B cell (primary cell): ENCODE measurements at regions not wholly inside any gene's neighbourhood (a gene's known extent, or its start where the extent isn't known, plus 50 kb on each side); places are given as distances from the start of the nearest gene placed in this dataset.
"Not testable (repeated sequence)": the region's sequence is repeated elsewhere in the genome, so short reads cannot be mapped to it uniquely, and the experiment has no call there.

ENCODE experiments used
- ATAC-seq: fragments of 200-7000 bp; cut with Tn5 transposase; one replicate; pipeline ENCODE4 v1.10.0; 2021; ENCODE audit warnings: low read depth, mild to moderate bottlenecking, moderate number of reproducible peaks, moderate library complexity
- CTCF ChIA-PET: fragments of 350-600 bp; sonication (Branson Sonifier 250); formaldehyde crosslinking; loops from one replicate; lab custom pipeline; 2021; ENCODE audit warnings: antibody characterized with exemption, inconsistent platforms; lab: Charles Lee
- POLR2A ChIA-PET: fragments of 350-600 bp; sonication (Branson Sonifier 250); formaldehyde crosslinking; loops from one replicate; lab custom pipeline; 2021; ENCODE audit warnings: antibody characterized with exemption; lab: Charles Lee
- DNase-seq: peaks from one replicate; pipeline ENCODE4 v3.0.0; 2013
- H2AFZ ChIP-seq: 2 replicates; pipeline ENCODE4 v1.6.1; 2012; ENCODE audit warnings: mild to moderate bottlenecking, low read depth, low read length; ENCODE audit not compliant: insufficient read depth, poor library complexity, severe bottlenecking
- H3K27ac ChIP-seq, 2 donors: 1 replicate in 1 of 2; 2 replicates in 1 of 2; pipeline ENCODE4 v1.5.1; 2012 to 2013; ENCODE audit warnings: low read length in 2 of 2, mild to moderate bottlenecking in 2 of 2, moderate library complexity in 1 of 2
- H3K27me3 ChIP-seq, 4 experiments: fragments of 200-600 bp in 1 of 4; sonication (generic) in 1 of 4; replicated peaks in 1 of 4; 1 replicate in 2 of 4; 2 replicates in 2 of 4; pipeline versions ENCODE4 v1.6.1 to v1.7.0; 2013 to 2016; ENCODE audit warnings: low read length in 3 of 4, mild to moderate bottlenecking in 2 of 4, mixed read lengths in 1 of 4, moderate library complexity in 1 of 4; ENCODE audit not compliant: insufficient read depth in 4 of 4, control insufficient read depth in 3 of 4; ENCODE audit errors: control extremely low read depth in 1 of 4
- H3K36me3 ChIP-seq, 2 experiments: replicated peaks in 1 of 2; 1 replicate in 1 of 2; 2 replicates in 1 of 2; pipeline versions ENCODE4 v1.6.1 to v1.7.1; 2013; ENCODE audit warnings: low read length in 1 of 2; ENCODE audit not compliant: insufficient read depth in 2 of 2, control insufficient read depth in 1 of 2; ENCODE audit errors: control extremely low read depth in 1 of 2, extremely low read depth in 1 of 2
- H3K4me1 ChIP-seq, 2 donors: fragments of 200-600 bp in 1 of 2; sonication (generic) in 1 of 2; 1 replicate in 1 of 2; 2 replicates in 1 of 2; pipeline versions ENCODE4 v1.5.1 to v1.6.1; 2013 to 2017; ENCODE audit warnings: low read length in 2 of 2; ENCODE audit not compliant: control insufficient read depth in 2 of 2, insufficient read depth in 2 of 2
- H3K4me2 ChIP-seq: replicated peaks from 2 replicates; pipeline ENCODE3; 2012; ENCODE audit warnings: mild to moderate bottlenecking, low read depth, low read length; ENCODE audit not compliant: poor library complexity, severe bottlenecking
- H3K4me3 ChIP-seq, 5 experiments: fragments of 200-600 bp in 1 of 5; sonication (generic) in 1 of 5; 1 replicate in 3 of 5; 2 replicates in 2 of 5; pipeline versions ENCODE4 v1.5.1 to v1.7.0; 2011 to 2016; ENCODE audit warnings: low read length in 4 of 5, mild to moderate bottlenecking in 4 of 5, low read depth in 2 of 5, control low read depth in 1 of 5, moderate library complexity in 1 of 5; ENCODE audit not compliant: insufficient read depth in 1 of 5; ENCODE audit errors: control extremely low read depth in 1 of 5, extremely low read depth in 1 of 5
- H3K79me2 ChIP-seq: fragments of 200-600 bp; sonication (generic); one replicate; pipeline ENCODE4 v1.6.0; 2016; ENCODE audit warnings: low read length; ENCODE audit not compliant: control insufficient read depth, insufficient read depth
- H3K9ac ChIP-seq: fragments of 200-600 bp; sonication (generic); 2 replicates; pipeline ENCODE4 v1.6.1; 2017; ENCODE audit warnings: mild to moderate bottlenecking, low read length, moderate library complexity
- H3K9me3 ChIP-seq, 3 donors: one replicate each; pipeline versions ENCODE4 v1.6.1 to v1.7.1; 2013; ENCODE audit warnings: low read length in 2 of 3; ENCODE audit not compliant: control insufficient read depth in 2 of 3, insufficient read depth in 1 of 3; ENCODE audit errors: control extremely low read depth in 1 of 3
- H4K20me1 ChIP-seq: 2 replicates; pipeline ENCODE4 v1.6.0; 2012; ENCODE audit warnings: mild to moderate bottlenecking, low read length; ENCODE audit not compliant: insufficient read depth, control insufficient read depth, poor library complexity, severe bottlenecking
- H3K27ac Mint-ChIP-seq: one replicate; pipeline ENCODE4 v1.8.0; 2021; ENCODE audit warnings: mixed read lengths
- H3K27me3 Mint-ChIP-seq: one replicate; pipeline ENCODE4 v1.8.0; 2021; ENCODE audit warnings: mixed read lengths
- H3K4me1 Mint-ChIP-seq: one replicate; pipeline ENCODE4 v1.8.0; 2021; ENCODE audit warnings: mixed read lengths
- H3K4me3 Mint-ChIP-seq: one replicate; pipeline ENCODE4 v1.8.0; 2021; ENCODE audit warnings: mixed read lengths
- H3K9me3 Mint-ChIP-seq: one replicate; pipeline ENCODE4 v1.8.0; 2022; ENCODE audit warnings: mixed read lengths; ENCODE audit not compliant: insufficient read depth
- WGBS: methylation state at CpG from one replicate; pipeline ENCODE4 v1.1.5; 2013; ENCODE audit warnings: missing lambda C conversion rate; ENCODE audit not compliant: insufficient coverage; 5-methylcytosine and 5-hydroxymethylcytosine counted together
- intact Hi-C: fragments of 100-400 bp; cut with micrococcal nuclease; formaldehyde crosslinking; loops from one replicate; pipeline ENCODE4 v1.10.0; 2022

DNA sequence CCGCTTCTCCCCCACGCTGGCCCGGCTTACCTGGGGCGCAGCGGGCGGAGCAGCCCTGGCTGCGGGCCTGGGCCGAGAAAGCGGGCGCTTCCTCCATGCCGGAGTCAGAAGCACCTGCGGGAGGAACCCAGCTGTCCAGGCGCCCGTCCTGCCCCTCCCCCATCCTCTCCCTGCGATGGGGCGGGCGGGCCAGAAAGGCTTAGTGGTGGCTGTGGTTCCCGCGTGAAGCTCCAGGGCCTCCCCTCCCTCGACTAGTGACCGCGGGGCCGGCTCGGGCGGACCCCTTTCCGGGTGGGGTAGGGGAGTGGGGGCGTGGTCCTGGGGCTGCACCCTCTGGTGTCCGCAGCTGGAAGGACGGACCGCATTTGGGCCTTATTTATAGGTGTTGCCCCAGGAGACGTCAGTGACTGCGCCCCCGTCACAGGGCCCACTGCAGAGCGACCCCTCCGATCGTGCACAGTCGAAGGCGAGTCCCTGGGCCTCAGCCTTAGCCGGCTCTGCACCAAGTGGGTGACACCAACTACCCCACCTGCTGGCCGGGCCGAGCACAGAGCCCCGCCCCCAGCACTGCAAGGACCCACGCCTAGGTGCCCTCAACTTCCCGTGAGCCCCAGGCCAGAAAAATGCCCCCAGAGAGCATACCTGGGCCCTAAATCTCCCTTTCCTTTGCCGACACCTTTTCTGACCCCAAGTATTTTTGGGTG, 302.7 kb downstream of the CCDC74A start:
- H3K27ac Mint-ChIP-seq, H3K27ac ChIP-seq, H2AFZ ChIP-seq, H3K27me3 ChIP-seq, CTCF ChIA-PET, H3K4me2 ChIP-seq, DNase-seq, H3K27me3 Mint-ChIP-seq, H3K9me3 Mint-ChIP-seq, H4K20me1 ChIP-seq, H3K36me3 ChIP-seq, POLR2A ChIA-PET, ATAC-seq, H3K9ac ChIP-seq, H3K4me3 Mint-ChIP-seq, intact Hi-C loops, H3K4me3 ChIP-seq, H3K4me1 ChIP-seq, H3K4me1 Mint-ChIP-seq, H3K79me2 ChIP-seq: not testable (repeated sequence)
- H3K9me3 ChIP-seq: peaks cover 0 to 19% (median 0%) of the 10 kb centered on the region in 3 donors
- WGBS: 72% methylated on average over 18 of the region's 45 CpGs

DNA sequence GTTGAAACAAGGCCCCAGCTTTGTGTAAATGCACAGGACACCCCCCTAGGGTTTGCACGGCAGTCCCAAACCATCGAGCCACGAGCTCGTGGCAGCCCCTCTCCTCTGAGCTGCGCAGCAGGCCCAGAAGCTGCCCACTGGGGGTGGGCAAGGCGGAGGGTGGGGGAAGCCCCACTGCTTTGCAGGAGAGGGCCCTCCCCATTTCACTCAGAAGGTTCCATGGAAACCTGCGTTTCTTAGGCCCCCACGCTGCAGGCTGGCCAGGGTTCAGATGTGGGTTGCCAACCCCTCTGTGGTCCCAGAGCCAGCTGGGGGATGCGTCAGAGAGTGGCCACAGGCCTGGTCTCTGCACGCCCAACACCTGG, 303.2 kb downstream of the CCDC74A start:
- intact Hi-C loops, H3K4me1 ChIP-seq, H3K27me3 ChIP-seq, CTCF ChIA-PET, ATAC-seq, DNase-seq, H3K27ac ChIP-seq, H3K27ac Mint-ChIP-seq, H3K4me3 Mint-ChIP-seq, H3K27me3 Mint-ChIP-seq, H3K4me3 ChIP-seq, POLR2A ChIA-PET, H2AFZ ChIP-seq, H3K79me2 ChIP-seq, H4K20me1 ChIP-seq, H3K9ac ChIP-seq, H3K4me2 ChIP-seq, H3K4me1 Mint-ChIP-seq, H3K9me3 Mint-ChIP-seq, H3K36me3 ChIP-seq: not testable (repeated sequence)
- H3K9me3 ChIP-seq: peaks cover 0 to 19% (median 0%) of the 10 kb centered on the region in 3 donors
- WGBS: 97% methylated on average over 6 of the region's 10 CpGs

DNA sequence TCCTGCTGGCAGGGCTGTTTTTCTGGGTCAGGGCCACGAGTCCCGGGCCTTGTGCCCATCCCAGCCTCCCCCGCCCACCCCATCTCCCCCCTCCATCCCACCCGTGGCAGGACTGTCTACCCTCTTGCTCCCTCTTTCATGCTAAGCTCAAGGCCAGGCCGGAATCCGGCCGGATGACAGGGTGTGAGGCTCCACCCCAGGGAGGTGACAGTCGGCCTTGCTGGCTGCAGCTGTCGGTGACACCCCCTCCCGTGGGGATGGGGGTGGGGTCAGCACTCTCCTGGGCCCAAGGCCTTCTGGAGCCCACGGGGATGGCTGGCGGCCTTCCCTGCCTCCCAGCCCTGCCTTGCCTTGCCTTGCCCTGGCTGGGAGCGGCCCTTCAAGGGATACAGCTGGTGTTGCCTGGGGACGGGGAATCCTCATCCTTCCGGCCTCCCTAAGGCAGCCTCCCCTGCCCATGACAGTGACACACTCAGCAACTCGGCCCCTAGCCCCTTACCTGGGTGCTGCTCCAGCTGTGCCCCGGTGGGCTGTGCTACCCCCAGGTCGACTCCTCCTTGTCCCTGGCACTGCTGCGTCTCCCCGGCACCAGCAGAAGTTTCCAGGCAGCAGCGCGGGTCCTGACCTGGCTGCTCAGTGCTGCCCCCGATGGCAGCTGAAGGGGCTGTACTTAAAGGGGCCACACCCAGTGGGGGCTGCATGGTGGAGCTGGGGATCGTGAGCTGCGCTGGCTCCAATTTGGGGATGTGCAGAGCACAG, 303.9 kb downstream of the CCDC74A start:
- H3K79me2 ChIP-seq, CTCF ChIA-PET, intact Hi-C loops, H3K36me3 ChIP-seq, H3K27ac ChIP-seq, H3K27me3 ChIP-seq, H3K4me1 ChIP-seq, H3K4me2 ChIP-seq, DNase-seq, H3K27ac Mint-ChIP-seq, H3K27me3 Mint-ChIP-seq, POLR2A ChIA-PET, H3K4me3 Mint-ChIP-seq, H3K9me3 Mint-ChIP-seq, H3K4me1 Mint-ChIP-seq, H4K20me1 ChIP-seq, H3K4me3 ChIP-seq, H3K9ac ChIP-seq, H2AFZ ChIP-seq: not testable (repeated sequence)
- ATAC-seq: peak; percentile 54
- peaks cover 0 to 19% (median 0%) of the 10 kb centered on the region in 3 donors for H3K9me3 ChIP-seq
- 90% methylated on average over 10 of the region's 25 CpGs for whole genome bisulfite sequencing

DNA sequence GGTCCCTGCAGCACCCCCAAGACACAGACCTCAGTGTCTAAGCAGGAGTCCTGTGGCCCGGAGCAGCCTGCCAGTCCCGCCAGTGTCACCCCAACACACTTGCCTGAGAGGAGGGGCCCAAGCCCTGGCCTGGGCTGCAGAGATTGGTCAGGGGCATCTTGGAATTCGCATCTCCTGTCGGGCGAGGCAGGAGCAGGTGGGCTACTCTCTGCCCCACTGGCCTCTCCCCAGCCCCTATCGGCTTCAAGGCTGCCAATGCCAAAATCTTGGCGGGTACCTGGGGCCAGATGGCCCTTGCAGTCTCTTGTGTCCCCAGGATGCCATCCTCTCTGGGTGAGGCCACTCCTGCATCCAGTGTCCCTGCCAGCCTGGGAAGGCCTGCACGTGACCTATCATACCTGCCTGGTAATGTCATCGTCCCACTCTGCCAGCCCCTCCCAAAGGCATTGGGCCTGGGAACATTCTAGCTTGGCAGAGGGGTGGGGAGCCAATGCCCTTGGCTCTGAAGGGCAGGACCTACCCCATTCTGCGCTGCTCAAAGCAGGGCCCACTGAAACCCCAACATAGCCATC, 304.6 kb downstream of the CCDC74A start:
- H3K27me3 ChIP-seq, H3K4me1 Mint-ChIP-seq, H3K4me3 Mint-ChIP-seq, ATAC-seq, H3K4me1 ChIP-seq, H4K20me1 ChIP-seq, H3K4me3 ChIP-seq, POLR2A ChIA-PET, H3K79me2 ChIP-seq, H3K27ac Mint-ChIP-seq, intact Hi-C loops, H3K27me3 Mint-ChIP-seq, CTCF ChIA-PET, DNase-seq, H3K36me3 ChIP-seq, H3K4me2 ChIP-seq, H2AFZ ChIP-seq, H3K9ac ChIP-seq, H3K9me3 Mint-ChIP-seq, H3K27ac ChIP-seq: not testable (repeated sequence)
- H3K9me3 ChIP-seq: peaks cover 0 to 19% (median 0%) of the 10 kb centered on the region in 3 donors
- 100% methylated on average over 1 of the region's 10 CpGs for WGBS
